ENCODE measurements at regions not wholly inside any gene's neighbourhood (a gene's known extent, or its start where the extent isn't known, plus 50 kb on each side); places are given as distances from the start of the nearest gene placed in this dataset.
A peak's percentile ranks its signal among the peaks of the same experiment; 100 is the strongest.

DNA sequence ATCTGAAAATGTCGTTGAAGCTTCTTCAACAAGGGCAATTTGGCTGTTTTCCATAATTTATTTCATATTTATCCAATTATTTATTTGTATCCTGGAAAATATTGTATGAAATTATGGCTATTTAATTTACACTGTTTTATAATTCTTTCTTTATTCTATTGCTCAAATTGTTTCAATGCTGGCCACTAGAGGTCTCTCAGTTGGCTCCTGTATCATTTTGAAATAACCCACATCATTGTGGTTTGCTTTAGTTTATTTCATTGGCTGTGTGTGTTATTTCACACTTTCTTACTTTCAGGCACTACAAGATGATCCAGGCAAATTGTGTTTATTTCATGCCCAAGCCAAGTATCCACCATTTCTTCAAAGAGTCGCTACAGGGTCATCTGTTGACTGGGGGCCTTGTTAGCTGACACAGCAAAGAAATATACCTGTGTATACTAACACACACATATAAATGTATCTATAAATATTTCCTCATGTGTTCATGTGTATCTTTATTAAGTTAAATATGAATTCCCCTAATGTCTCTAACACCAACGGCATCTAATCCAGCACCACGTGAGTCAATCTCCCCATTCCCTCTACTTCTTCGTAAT lies 86.2 kb downstream of the NPAP1 start:
- Histone ChIP-seq H3K4me3 (ENCODE audit: low read depth in 1 of 3, low read length in 3 of 3) (no peak overlapping the region), H3K9ac (ENCODE audit: low read depth in 1 of 2, low read length in 2 of 2) (no peak overlapping the region), H3K9me3 (ENCODE audit: control insufficient read depth in 4 of 4, low read length in 3 of 4) (no peaks in the 10 kb centered on the region), H3K36me3 (ENCODE audit: control insufficient read depth in 4 of 4, insufficient read depth in 3 of 4, low read depth in 1 of 4, low read length in 3 of 4) (no peaks in the 10 kb centered on the region), H3K27ac (ENCODE audit: low read depth in 1 of 2, low read length in 2 of 2) (no peak overlapping the region), H3K27me3 (ENCODE audit: control insufficient read depth in 4 of 4, insufficient read depth in 4 of 4, low read length in 3 of 4) (peaks cover 0 to 3% (median 0%) of the 10 kb centered on the region in 4 donors), H3K4me1 (ENCODE audit: control insufficient read depth in 4 of 4, insufficient read depth in 4 of 4, low read length in 3 of 4) (no peaks in the 10 kb centered on the region)
- 73% methylated on average over 5 of the region's 5 CpGs for WGBS
- DNase-seq (ENCODE audit: low spot score): no peak
- no peak for TF ChIP-seq HNF4G (IDR thresholded peaks at IDR 0.05)
- peak; percentile 41 for TF ChIP-seq CTCF (IDR thresholded peaks at IDR 0.05; ENCODE audit: low read depth, low read length, missing input control)
- peak; percentile 61 to 69 for TF ChIP-seq RAD21 (IDR thresholded peaks at IDR 0.05)

GRCh38 chr15:24763891-24764290 lies 88.3 kb downstream of the NPAP1 start:
- no peaks in the 10 kb centered on the region for H3K36me3 ChIP-seq (ENCODE audit: control insufficient read depth in 4 of 4, insufficient read depth in 3 of 4, low read depth in 1 of 4, low read length in 3 of 4)
- DNase-seq (ENCODE audit: low spot score): no peak
- H3K9me3 ChIP-seq (ENCODE audit: control insufficient read depth in 4 of 4, low read length in 3 of 4): no peaks in the 10 kb centered on the region
- no peaks in the 10 kb centered on the region for H3K4me1 ChIP-seq (ENCODE audit: control insufficient read depth in 4 of 4, insufficient read depth in 4 of 4, low read length in 3 of 4)
- no peak overlapping the region for H3K4me3 ChIP-seq (ENCODE audit: low read depth in 1 of 3, low read length in 3 of 3)
- no peak overlapping the region for H3K9ac ChIP-seq (ENCODE audit: low read depth in 1 of 2, low read length in 2 of 2)
- H3K27me3 ChIP-seq (ENCODE audit: control insufficient read depth in 4 of 4, insufficient read depth in 4 of 4, low read length in 3 of 4): no peaks in the 10 kb centered on the region
- TF ChIP-seq HNF4A (conservative IDR thresholded peaks at IDR 0.05) (no peak), YY1 (IDR thresholded peaks at IDR 0.05) (no peak), MAX (IDR thresholded peaks at IDR 0.05) (no peak)
- TF ChIP-seq, protein P1, sequence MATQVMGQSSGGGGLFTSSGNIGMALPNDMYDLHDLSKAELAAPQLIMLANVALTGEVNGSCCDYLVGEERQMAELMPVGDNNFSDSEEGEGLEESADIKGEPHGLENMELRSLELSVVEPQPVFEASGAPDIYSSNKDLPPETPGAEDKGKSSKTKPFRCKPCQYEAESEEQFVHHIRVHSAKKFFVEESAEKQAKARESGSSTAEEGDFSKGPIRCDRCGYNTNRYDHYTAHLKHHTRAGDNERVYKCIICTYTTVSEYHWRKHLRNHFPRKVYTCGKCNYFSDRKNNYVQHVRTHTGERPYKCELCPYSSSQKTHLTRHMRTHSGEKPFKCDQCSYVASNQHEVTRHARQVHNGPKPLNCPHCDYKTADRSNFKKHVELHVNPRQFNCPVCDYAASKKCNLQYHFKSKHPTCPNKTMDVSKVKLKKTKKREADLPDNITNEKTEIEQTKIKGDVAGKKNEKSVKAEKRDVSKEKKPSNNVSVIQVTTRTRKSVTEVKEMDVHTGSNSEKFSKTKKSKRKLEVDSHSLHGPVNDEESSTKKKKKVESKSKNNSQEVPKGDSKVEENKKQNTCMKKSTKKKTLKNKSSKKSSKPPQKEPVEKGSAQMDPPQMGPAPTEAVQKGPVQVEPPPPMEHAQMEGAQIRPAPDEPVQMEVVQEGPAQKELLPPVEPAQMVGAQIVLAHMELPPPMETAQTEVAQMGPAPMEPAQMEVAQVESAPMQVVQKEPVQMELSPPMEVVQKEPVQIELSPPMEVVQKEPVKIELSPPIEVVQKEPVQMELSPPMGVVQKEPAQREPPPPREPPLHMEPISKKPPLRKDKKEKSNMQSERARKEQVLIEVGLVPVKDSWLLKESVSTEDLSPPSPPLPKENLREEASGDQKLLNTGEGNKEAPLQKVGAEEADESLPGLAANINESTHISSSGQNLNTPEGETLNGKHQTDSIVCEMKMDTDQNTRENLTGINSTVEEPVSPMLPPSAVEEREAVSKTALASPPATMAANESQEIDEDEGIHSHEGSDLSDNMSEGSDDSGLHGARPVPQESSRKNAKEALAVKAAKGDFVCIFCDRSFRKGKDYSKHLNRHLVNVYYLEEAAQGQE (IDR thresholded peaks at IDR 0.05): no peak
- WGBS: 73% methylated on average over 4 of the region's 4 CpGs
- H3K27ac ChIP-seq (ENCODE audit: low read depth in 1 of 2, low read length in 2 of 2): no peak overlapping the region

GRCh38 chr15:24764375-24765171 lies 89.0 kb downstream of the NPAP1 start:
- Histone ChIP-seq H3K9me3 (ENCODE audit: control insufficient read depth in 4 of 4, low read length in 3 of 4) (no peaks in the 10 kb centered on the region), H3K27me3 (ENCODE audit: control insufficient read depth in 4 of 4, insufficient read depth in 4 of 4, low read length in 3 of 4) (no peaks in the 10 kb centered on the region), H3K4me3 (ENCODE audit: low read depth in 1 of 3, low read length in 3 of 3) (no peak overlapping the region), H3K9ac (ENCODE audit: low read depth in 1 of 2, low read length in 2 of 2) (no peak overlapping the region), H3K4me1 (ENCODE audit: control insufficient read depth in 4 of 4, insufficient read depth in 4 of 4, low read length in 3 of 4) (no peaks in the 10 kb centered on the region), H3K36me3 (ENCODE audit: control insufficient read depth in 4 of 4, insufficient read depth in 3 of 4, low read depth in 1 of 4, low read length in 3 of 4) (no peaks in the 10 kb centered on the region), H3K27ac (ENCODE audit: low read depth in 1 of 2, low read length in 2 of 2) (no peak overlapping the region)
- DNase-seq (ENCODE audit: low spot score): no peak
- 83% methylated on average over 7 of the region's 7 CpGs for WGBS
- TF ChIP-seq HNF4A (conservative IDR thresholded peaks at IDR 0.05): no peak
- TF ChIP-seq JUND (IDR thresholded peaks at IDR 0.05): no peak
- TF ChIP-seq HNF4G (IDR thresholded peaks at IDR 0.05): no peak
- TF ChIP-seq, protein P1 (IDR thresholded peaks at IDR 0.05): no peak
- no peak for TF ChIP-seq FOXA1 (IDR thresholded peaks at IDR 0.05)
- TF ChIP-seq, protein P2, sequence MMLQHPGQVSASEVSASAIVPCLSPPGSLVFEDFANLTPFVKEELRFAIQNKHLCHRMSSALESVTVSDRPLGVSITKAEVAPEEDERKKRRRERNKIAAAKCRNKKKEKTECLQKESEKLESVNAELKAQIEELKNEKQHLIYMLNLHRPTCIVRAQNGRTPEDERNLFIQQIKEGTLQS (IDR thresholded peaks at IDR 0.05): no peak
- no peak for TF ChIP-seq GABPA (IDR thresholded peaks at IDR 0.05 in 1 of 2, conservative IDR thresholded peaks at IDR 0.05 in 1 of 2)
- TF ChIP-seq YY1 (IDR thresholded peaks at IDR 0.05): no peak
- TF ChIP-seq CTCF (IDR thresholded peaks at IDR 0.05; ENCODE audit: low read depth, low read length, missing input control): no peak
- no peak for TF ChIP-seq RXRA (IDR thresholded peaks at IDR 0.05)
- no peak for TF ChIP-seq TAF1 (conservative IDR thresholded peaks at IDR 0.05)
- no peak for TF ChIP-seq RAD21 (IDR thresholded peaks at IDR 0.05)

Measured in liver (tissue), 8 donors.